GM12892 (cell line): ENCODE measurements at regions not wholly inside any gene's neighbourhood (a gene's known extent, or its start where the extent isn't known, plus 50 kb on each side); places are given as distances from the start of the nearest gene placed in this dataset.

Experiments used
- DNase-seq: peaks from one replicate; pipeline ENCODE4 v3.0.0; 2011; ENCODE audit not compliant: insufficient read length
- FAIRE-seq: peaks from 2 replicates; lab custom pipeline; 2011; peaks lifted over from hg19 to GRCh38; lab: Jason Lieb, UNC
- POLR2A ChIP-seq: IDR thresholded peaks from 2 replicates; pipeline ENCODE4 v1.6.1; 2011; ENCODE audit warnings: low read depth, low read length, control low read depth
- POLR2AphosphoS5 ChIP-seq: IDR thresholded peaks from 2 replicates; pipeline ENCODE4 v1.6.1; 2011; ENCODE audit warnings: low read depth, low read length, control low read depth
- TAF1 ChIP-seq: IDR thresholded peaks from 2 replicates; pipeline ENCODE4 v1.6.1; 2011; ENCODE audit warnings: low read depth, mild to moderate bottlenecking, control low read depth, low read length, borderline replicate concordance

- no peak for FAIRE-seq
- no peak for TF ChIP-seq POLR2AphosphoS5
- TF ChIP-seq POLR2A = no peak
- TF ChIP-seq TAF1 = no peak
- DNase-seq = no peak
Measured at GRCh38 chr12:59164991-59165718, 244.9 kb upstream of the LRIG3 start.

GRCh38 chr12:59164226-59164625 is 243.9 kb upstream of the LRIG3 start:
- FAIRE-seq (no peak), DNase-seq (no peak)
- TF ChIP-seq POLR2AphosphoS5 (no peak), TAF1 (no peak), POLR2A (no peak)

- TF ChIP-seq POLR2A (no peak), TAF1 (no peak), POLR2AphosphoS5 (no peak)
- DNase-seq = no peak
- no peak for FAIRE-seq
Measured at GRCh38 chr12:59158681-59159080, 238.4 kb upstream of the LRIG3 start.

GRCh38 chr12:59158066-59158465 is 237.8 kb upstream of the LRIG3 start:
- TF ChIP-seq POLR2AphosphoS5 = no peak
- TF ChIP-seq TAF1 = no peak
- no peak for TF ChIP-seq POLR2A

GRCh38 chr12:59155448-59155847 is 235.1 kb upstream of the LRIG3 start:
- no peak for TF ChIP-seq POLR2A
- no peak for TF ChIP-seq POLR2AphosphoS5
- TF ChIP-seq TAF1 = no peak
- DNase-seq (no peak), FAIRE-seq (no peak)

More at GRCh38 chr12:59158066-59158465, 237.8 kb upstream of the LRIG3 start:
- no peak for DNase-seq
- FAIRE-seq = no peak

GRCh38 chr12:59151243-59151642 is 230.9 kb upstream of the LRIG3 start:
- no peak for FAIRE-seq
- no peak for TF ChIP-seq TAF1
- TF ChIP-seq POLR2A = no peak
- no peak for TF ChIP-seq POLR2AphosphoS5
- DNase-seq = no peak

- FAIRE-seq (peak; percentile 91), DNase-seq (no peak)
- no peak for TF ChIP-seq POLR2AphosphoS5
- TF ChIP-seq TAF1 = no peak
- no peak for TF ChIP-seq POLR2A
Measured at GRCh38 chr12:59149995-59150642, 229.8 kb upstream of the LRIG3 start.

GRCh38 chr12:59147791-59148190 is 227.5 kb upstream of the LRIG3 start:
- FAIRE-seq = no peak

GRCh38 chr12:59142183-59142790 is 222.0 kb upstream of the LRIG3 start:
- DNase-seq (no peak), FAIRE-seq (no peak)
- TF ChIP-seq TAF1 (no peak), POLR2AphosphoS5 (no peak), POLR2A (no peak)

More at GRCh38 chr12:59147791-59148190, 227.5 kb upstream of the LRIG3 start:
- TF ChIP-seq TAF1 (no peak), POLR2A (no peak), POLR2AphosphoS5 (no peak)
- no peak for DNase-seq

GRCh38 chr12:59134750-59135149 is 214.4 kb upstream of the LRIG3 start:
- FAIRE-seq (no peak), DNase-seq (no peak)
- no peak for TF ChIP-seq POLR2AphosphoS5
- no peak for TF ChIP-seq TAF1
- TF ChIP-seq POLR2A = no peak

GRCh38 chr12:59131462-59131861 is 211.2 kb upstream of the LRIG3 start:
- FAIRE-seq (no peak), DNase-seq (no peak)
- TF ChIP-seq POLR2AphosphoS5 (no peak), POLR2A (no peak), TAF1 (no peak)

GRCh38 chr12:59122784-59123183 is 202.5 kb upstream of the LRIG3 start:
- FAIRE-seq (no peak), DNase-seq (no peak)
- TF ChIP-seq POLR2AphosphoS5 (no peak), TAF1 (no peak), POLR2A (no peak)
